Uterus (tissue), 3 donors: ENCODE measurements at regions not wholly inside any gene's neighbourhood (a gene's known extent, or its start where the extent isn't known, plus 50 kb on each side); places are given as distances from the start of the nearest gene placed in this dataset.
"Not testable (repeated sequence)": the region's sequence is repeated elsewhere in the genome, so short reads cannot be mapped to it uniquely, and the experiment has no call there.

Experiments used
- DNase-seq, 2 donors: peaks; one replicate each; pipeline ENCODE4 v3.0.0-alpha.2; 2019 to 2020
- H3K27ac ChIP-seq, 2 donors: fragments of 200-600 bp; sonication (generic); 1 replicate in 1 of 2; 2 replicates in 1 of 2; pipeline ENCODE4 v1.5.1; 2016 to 2018
- H3K27me3 ChIP-seq, 2 donors: fragments of 200-600 bp; sonication (generic); one replicate each; pipeline ENCODE4 v1.5.1; 2018 to 2019; ENCODE audit warnings: control low read depth in 1 of 2
- H3K36me3 ChIP-seq, 2 donors: fragments of 200-600 bp; sonication (generic); one replicate each; pipeline ENCODE4 v1.5.1; 2019; ENCODE audit warnings: control low read depth in 1 of 2
- H3K4me1 ChIP-seq, 2 donors: fragments of 200-600 bp; sonication (generic); one replicate each; pipeline ENCODE4 v1.5.1; 2018 to 2019; ENCODE audit warnings: control low read depth in 1 of 2
- H3K4me3 ChIP-seq, 2 donors: fragments of 200-600 bp; sonication (generic); 1 replicate in 1 of 2; 2 replicates in 1 of 2; pipeline ENCODE4 v1.5.1; 2018 to 2019; ENCODE audit warnings: mild to moderate bottlenecking in 1 of 2
- H3K9me3 ChIP-seq, 2 donors: fragments of 200-600 bp; sonication (generic); one replicate each; pipeline ENCODE4 v1.5.1; 2019; ENCODE audit warnings: control low read depth in 1 of 2
- intact Hi-C: fragments of 100-400 bp; cut with DNase I; formaldehyde crosslinking; loops from one replicate; pipeline ENCODE4 v1.15.1; 2023; ENCODE audit warnings: low total_unique reads
- donor health status: DM: yes; HTN: yes; CAD: no.

DNA sequence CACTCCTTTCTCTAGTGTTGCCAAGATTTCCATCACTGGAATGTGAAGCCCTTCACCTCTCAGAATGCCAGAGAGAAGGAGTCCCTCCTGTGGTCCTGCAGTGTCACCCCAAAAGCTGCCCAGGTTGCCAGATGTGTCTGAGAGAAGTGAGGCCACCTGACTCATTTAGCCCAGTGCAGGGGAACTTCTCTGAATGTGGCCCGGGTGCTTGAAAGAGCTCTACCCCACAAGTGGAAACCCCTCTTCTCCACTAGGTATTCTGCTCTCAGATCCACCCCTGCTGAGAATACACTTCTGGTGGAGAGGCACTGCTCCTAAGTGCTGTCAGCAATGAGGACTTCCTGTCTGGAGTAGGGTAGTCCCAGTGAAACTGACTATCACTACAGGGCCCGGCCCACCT lies 334.8 kb downstream of the ANAPC1 start:
- H3K27ac ChIP-seq, H3K4me3 ChIP-seq, H3K36me3 ChIP-seq, DNase-seq, intact Hi-C loops, H3K4me1 ChIP-seq, H3K9me3 ChIP-seq, H3K27me3 ChIP-seq: not testable (repeated sequence)

DNA sequence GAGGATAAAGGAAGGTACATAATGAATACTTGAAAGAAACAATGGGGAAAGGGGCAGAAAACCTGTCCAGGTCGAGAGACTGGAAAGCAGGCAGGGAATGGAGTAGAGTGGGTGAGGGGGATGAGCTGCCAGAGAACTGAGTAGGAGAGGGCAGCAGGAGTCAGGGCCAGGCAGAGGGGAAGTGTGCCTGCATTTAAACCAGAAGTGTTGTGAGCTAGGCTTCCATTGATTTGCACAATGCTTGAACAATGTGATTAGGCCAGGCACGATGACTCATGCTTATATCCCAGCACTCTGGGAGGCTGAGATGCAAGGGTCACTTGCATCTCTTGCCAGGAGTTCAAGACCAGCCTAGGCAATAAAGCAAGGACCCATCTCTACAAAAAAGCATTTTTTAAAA lies 332.6 kb downstream of the ANAPC1 start:
- H3K9me3 ChIP-seq, H3K27ac ChIP-seq, H3K36me3 ChIP-seq, DNase-seq, intact Hi-C loops, H3K27me3 ChIP-seq, H3K4me3 ChIP-seq, H3K4me1 ChIP-seq: not testable (repeated sequence)

DNA sequence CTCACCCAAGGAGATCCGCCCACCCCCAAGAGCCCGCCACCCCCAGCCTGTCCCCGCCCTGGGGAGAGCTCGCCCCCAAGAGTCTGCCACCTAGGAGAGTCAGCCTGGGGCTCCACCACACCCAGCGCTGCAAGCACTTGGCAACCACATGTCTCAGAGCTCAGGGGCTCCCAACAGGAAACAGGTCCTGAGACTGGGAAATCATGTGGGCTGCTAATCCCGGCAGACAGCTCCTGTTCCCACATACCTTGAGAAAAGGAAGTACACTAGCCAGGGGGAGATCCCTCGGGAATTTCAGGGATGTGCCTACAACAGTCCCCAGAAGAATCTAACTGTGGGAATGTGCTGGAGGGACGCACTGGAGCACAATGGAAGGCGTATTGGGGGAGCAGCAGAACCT lies 331.4 kb downstream of the ANAPC1 start:
- H3K4me1 ChIP-seq, H3K4me3 ChIP-seq, DNase-seq, H3K9me3 ChIP-seq, intact Hi-C loops, H3K27ac ChIP-seq, H3K36me3 ChIP-seq, H3K27me3 ChIP-seq: not testable (repeated sequence)

DNA sequence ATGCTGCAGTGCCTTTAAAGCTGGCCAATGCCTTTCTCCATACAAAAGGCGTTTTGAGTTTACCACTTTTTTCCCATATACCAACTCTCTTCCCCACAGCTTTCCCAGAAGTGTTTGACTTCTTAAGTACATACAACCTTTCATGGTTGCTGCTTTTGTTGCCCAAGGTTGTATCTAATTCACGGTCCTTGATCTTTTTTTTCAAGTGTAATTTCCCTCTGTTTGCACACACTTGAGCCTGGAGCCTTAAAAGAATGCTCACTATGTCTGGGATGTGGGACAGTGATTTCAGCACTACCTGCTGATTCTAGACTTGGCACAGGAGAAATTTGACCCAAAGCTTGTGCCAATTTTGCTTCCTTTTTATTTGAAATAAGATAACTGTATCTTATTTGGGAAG lies 324.7 kb downstream of the ANAPC1 start:
- DNase-seq, intact Hi-C loops: not testable (repeated sequence)

DNA sequence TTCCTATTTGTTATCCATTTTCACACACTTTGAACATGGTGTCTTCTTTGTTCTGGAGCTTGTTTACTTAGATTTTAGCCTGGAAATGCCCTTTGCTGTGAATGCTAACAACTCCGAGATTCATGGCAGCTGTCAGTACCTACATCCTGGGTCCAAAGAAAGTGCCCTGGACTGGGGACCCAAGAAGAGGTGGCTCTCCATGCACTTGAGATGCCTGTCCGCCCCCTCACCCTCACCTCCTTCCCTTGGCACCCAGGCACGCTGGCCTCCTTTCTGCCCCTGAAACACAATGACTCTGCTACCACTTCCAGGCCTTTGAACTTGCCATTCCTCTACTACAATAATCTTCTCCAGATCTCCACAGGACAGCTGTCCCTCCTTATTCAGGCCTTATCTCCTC lies 324.2 kb downstream of the ANAPC1 start:
- H3K4me3 ChIP-seq, H3K27ac ChIP-seq, H3K4me1 ChIP-seq, DNase-seq, intact Hi-C loops, H3K36me3 ChIP-seq, H3K27me3 ChIP-seq, H3K9me3 ChIP-seq: not testable (repeated sequence)

More for the DNA sequence above, 324.7 kb downstream of the ANAPC1 start:
- H3K36me3 ChIP-seq, H3K4me1 ChIP-seq, H3K27me3 ChIP-seq, H3K9me3 ChIP-seq, H3K4me3 ChIP-seq, H3K27ac ChIP-seq: not testable (repeated sequence)

DNA sequence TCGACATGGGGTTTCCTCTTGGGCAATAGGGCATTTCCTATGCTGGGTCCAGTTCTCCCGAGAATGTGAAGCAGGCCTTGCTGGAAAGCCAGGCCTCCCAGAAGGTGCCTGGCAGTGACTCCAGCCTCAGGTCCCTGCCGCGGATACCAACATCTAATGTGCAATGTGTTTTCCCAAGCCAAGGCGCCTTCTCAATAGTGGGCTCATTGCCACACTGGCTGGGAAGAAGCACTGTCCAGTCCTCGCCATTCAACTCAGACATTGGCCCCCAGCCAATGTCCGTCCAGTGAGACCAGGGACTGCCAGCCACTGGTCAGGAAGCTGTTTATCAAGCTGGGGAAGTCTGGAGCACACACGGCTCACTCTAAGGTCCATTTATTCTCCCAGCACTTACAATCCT lies 317.9 kb downstream of the ANAPC1 start:
- H3K4me1 ChIP-seq, H3K27me3 ChIP-seq, H3K4me3 ChIP-seq, H3K9me3 ChIP-seq, intact Hi-C loops, H3K27ac ChIP-seq, H3K36me3 ChIP-seq: not testable (repeated sequence)
- DNase-seq = peak; percentile 27 to 45

DNA sequence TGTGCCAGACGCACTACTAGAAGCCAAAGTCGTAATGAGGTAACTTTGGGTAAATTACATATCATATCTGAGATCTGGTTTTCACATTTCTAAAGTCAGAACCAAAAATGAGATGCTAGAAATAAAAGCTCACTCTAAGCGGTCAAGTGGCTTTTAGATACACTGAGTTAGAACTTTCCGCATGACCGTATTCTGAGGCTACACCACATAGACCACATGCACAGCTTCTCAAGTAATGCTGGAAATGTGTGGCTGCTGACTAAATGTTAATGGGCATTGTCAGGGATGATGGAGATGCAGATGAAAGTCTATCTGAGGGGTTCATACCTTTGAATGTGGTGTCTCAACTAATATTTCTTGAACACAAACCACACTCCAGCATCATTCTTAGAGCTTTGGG lies 316.8 kb downstream of the ANAPC1 start:
- H3K4me1 ChIP-seq, H3K36me3 ChIP-seq, H3K27ac ChIP-seq, intact Hi-C loops, H3K4me3 ChIP-seq, H3K27me3 ChIP-seq, H3K9me3 ChIP-seq, DNase-seq: not testable (repeated sequence)

DNA sequence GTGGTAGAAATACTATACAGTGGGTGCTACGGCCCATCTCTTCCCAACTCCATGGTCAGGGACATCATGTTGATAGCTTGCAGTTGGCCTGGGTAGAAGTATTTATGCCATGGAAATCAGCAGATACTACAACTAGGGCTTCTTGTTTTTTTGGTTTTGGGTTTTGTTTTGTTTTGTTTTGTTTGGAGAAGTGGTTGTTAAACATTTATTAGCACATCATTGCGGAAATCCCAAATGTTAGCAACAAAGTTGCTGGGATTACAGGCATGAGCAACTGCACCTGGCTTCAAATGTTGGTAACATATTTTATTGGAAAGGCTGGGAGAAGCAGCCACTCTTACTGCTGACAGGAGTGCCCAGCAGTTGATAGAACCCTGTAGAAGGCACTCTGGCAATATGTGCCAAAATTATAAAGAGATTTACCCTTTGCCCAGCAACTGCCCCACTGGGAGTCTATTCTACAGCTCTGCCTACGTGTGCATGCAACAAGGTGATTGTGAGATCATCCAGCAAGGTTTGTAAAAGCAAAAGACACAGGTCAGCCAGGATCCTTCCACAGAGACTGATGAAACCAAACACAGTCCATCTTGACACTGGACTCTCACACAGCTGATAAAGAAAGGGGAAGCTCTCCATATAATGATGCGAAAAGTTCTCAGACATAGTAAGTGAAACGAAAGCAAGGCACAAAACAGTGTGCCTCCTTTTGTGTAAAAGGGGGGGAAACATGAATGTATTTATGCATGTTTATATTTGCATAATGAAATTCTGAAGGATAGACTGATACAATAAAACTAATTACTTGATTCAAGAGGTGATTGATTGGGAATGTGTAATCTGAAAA lies 314.4 kb downstream of the ANAPC1 start:
- intact Hi-C loops, H3K4me3 ChIP-seq: not testable (repeated sequence)

DNA sequence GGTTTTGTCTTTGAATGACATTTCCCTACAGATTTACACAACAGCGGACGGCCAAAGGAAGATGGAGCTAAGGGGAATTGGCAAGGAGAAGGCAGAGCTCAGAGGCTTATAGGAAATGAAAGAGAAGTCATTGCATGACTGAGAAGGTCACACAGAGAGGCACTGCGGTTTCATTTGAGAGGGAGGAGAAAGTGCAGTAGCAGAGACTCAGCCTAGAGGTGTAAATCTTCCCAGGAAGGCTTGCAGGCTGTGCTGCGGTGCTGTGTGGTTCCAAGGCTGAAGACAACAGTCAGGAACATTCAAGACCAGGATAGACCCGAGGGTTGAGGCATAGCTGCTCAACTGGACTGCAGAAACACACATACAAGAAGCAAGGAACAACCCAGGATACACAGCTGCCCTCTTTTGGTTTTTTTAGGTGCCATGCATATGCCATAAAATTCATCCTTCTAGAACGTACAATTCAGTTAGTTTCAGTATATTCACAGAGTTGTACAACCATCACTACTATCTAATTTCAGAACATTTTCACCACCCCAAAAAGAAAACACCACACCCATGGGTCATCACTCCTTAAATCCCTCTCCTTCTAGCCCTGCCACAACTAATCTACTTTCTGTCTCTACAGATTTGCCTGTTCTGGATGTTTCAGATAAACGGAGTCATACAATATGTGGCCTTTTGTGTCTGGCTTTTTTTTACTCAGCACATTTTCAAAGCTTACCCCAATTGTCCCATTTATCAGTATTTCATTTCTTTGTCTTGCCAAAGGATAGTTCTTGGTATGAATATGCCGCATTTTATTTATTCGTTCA lies 313.5 kb downstream of the ANAPC1 start:
- H3K4me3 ChIP-seq, H3K27ac ChIP-seq, H3K4me1 ChIP-seq, H3K9me3 ChIP-seq, intact Hi-C loops, H3K36me3 ChIP-seq, DNase-seq, H3K27me3 ChIP-seq: not testable (repeated sequence)

More for the DNA sequence above, 314.4 kb downstream of the ANAPC1 start:
- H3K36me3 ChIP-seq, H3K9me3 ChIP-seq, H3K27me3 ChIP-seq, DNase-seq, H3K4me1 ChIP-seq, H3K27ac ChIP-seq: not testable (repeated sequence)

DNA sequence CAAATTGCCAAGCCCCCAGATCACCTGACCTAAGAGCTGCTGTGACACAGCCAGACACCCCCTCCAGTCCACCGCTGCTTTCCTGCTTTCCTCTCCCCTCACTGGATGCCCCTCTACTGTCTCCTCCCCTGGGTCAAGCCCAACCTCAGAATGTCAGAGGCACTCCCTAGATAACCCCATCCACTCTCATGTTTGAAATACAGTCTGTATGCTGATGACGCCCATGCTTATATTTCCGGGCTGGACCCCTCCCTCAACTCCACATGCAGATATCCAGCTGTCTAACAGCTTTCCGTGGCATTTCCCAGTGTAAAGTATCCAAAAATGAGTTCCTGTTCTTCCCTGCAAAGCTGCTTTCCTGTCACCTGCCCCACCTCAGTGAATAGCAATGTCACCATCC lies 309.2 kb downstream of the ANAPC1 start:
- DNase-seq, H3K4me1 ChIP-seq, intact Hi-C loops, H3K36me3 ChIP-seq, H3K9me3 ChIP-seq, H3K27ac ChIP-seq, H3K4me3 ChIP-seq, H3K27me3 ChIP-seq: not testable (repeated sequence)

DNA sequence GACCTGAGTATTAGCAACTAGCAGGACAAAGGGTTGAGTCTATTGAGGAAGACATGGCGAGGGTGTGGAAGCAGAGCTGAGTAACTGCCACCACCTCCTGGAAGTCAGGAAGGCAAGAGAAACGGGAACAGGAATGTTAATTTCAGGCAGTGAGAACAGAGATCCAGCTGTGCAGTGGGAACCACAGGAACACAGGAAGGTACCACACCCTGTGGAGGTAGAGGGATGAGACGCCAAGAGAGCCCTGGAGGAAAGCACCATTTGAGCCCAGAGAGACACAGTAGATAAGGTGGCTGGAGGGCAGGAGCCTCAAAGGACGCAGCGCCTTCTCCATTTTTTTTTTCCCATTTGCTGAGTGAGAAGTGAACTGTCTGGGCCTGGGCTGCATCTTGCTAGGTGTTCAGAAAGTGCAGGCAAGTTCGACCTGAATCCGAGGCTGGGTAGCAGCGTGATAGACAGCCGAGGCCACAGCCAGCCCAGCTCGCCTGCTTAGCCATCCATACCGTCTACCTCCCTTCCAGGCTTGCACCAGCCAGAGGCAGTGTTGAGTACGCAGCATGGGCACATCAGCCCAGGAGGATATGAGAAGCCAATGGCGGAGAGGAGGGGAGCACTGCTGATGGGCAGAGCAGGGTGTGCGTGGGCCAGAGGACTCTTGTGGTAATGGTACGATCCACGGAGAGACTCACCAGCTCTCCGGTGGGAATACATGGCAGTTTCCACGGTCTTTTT lies 306.7 kb downstream of the ANAPC1 start:
- DNase-seq, H3K27me3 ChIP-seq, intact Hi-C loops, H3K36me3 ChIP-seq, H3K9me3 ChIP-seq, H3K4me1 ChIP-seq, H3K4me3 ChIP-seq, H3K27ac ChIP-seq: not testable (repeated sequence)

DNA sequence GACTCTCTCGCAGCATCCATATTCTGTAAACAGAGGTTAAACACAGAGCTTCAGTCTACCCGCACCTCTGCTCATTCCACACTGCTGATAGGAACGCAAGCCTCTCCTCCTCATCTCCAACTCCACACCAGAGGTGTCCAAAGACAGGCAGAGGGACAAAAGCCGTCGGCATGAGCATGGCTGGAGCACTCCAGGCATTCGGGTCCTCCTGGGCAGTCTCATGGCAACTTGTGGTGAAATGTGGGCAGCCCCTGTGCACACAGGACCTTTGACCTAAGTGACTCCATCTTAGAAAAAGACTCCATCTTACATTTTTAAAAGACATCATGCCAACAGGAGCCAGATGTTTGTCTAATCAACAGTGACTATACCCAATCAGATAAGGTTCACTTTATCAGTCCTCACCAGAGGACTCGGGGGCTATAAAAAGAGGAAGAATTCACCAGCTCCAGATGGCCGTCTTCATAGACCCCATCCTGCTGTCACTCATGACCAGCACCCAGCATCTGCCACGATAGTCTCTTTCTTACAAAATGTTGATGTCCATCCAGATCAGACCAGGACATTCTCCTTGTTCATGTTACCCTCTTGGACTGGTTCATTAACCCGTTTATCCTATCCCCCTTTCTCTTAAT lies 304.4 kb downstream of the ANAPC1 start:
- DNase-seq, H3K36me3 ChIP-seq, intact Hi-C loops: not testable (repeated sequence)

DNA sequence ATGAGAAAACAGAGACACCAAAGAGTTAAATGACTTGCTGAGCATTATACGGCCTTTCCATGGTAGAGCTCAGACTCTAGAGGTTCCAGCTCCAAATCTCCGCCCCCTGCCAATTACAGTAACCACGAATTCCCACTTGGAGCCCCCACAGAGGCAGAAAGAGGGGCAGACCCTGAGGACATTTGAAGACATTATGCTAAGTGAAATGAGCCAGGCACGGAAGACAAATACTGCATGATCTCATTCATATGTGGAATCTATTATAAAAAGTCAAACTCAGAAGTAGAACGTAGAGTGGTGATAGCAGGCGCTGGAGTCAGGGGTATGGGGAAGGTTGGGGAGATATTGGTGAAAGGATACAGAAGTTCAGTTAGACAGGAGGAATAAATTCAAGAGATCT lies 303.4 kb downstream of the ANAPC1 start:
- H3K27ac ChIP-seq, intact Hi-C loops, DNase-seq, H3K9me3 ChIP-seq, H3K4me1 ChIP-seq, H3K4me3 ChIP-seq, H3K27me3 ChIP-seq, H3K36me3 ChIP-seq: not testable (repeated sequence)

More for the DNA sequence above, 304.4 kb downstream of the ANAPC1 start:
- not testable (repeated sequence) for H3K4me3 ChIP-seq, H3K9me3 ChIP-seq, H3K27ac ChIP-seq, H3K4me1 ChIP-seq, H3K27me3 ChIP-seq
